SK-N-DZ (cell line): ENCODE measurements at regions not wholly inside any gene's neighbourhood (a gene's known extent, or its start where the extent isn't known, plus 50 kb on each side); places are given as distances from the start of the nearest gene placed in this dataset.
"Not testable (repeated sequence)": the region's sequence is repeated elsewhere in the genome, so short reads cannot be mapped to it uniquely, and the experiment has no call there.

Source experiments
- DNase-seq: peaks from one replicate; pipeline ENCODE4 v3.0.0-alpha.2; 2015; ENCODE audit warnings: low spot score

- DNase-seq: no peak
Measured at GRCh38 chr3:66629150-66629981, 128.5 kb upstream of the LRIG1 start.

- DNase-seq: no peak
Measured at GRCh38 chr3:66629982-66630368, 129.2 kb upstream of the LRIG1 start.

- DNase-seq: no peak
Measured at GRCh38 chr3:66633402-66634381, 132.9 kb upstream of the LRIG1 start.

GRCh38 chr3:66638717-66639116, 137.9 kb upstream of the LRIG1 start:
- DNase-seq: no peak

- DNase-seq: no peak
Measured at GRCh38 chr3:66639809-66640356, 139.1 kb upstream of the LRIG1 start.

- no peak for DNase-seq
Measured at GRCh38 chr3:66642019-66642418, 141.2 kb upstream of the LRIG1 start.

GRCh38 chr3:66642484-66642883, 141.7 kb upstream of the LRIG1 start:
- no peak for DNase-seq

- no peak for DNase-seq
Measured at GRCh38 chr3:66644549-66644948, 143.7 kb upstream of the LRIG1 start.

GRCh38 chr3:66648975-66649374, 148.2 kb upstream of the LRIG1 start:
- no peak for DNase-seq

- DNase-seq: not testable (repeated sequence)
Measured at GRCh38 chr3:66651520-66651919, 150.7 kb upstream of the LRIG1 start.

- DNase-seq: not testable (repeated sequence)
Measured at GRCh38 chr3:66652100-66652499, 151.3 kb upstream of the LRIG1 start.

- no peak for DNase-seq
Measured at GRCh38 chr3:66655044-66655443, 154.2 kb upstream of the LRIG1 start.

- no peak for DNase-seq
Measured at GRCh38 chr3:66655671-66656070, 154.8 kb upstream of the LRIG1 start.

GRCh38 chr3:66656609-66657008, 155.8 kb upstream of the LRIG1 start:
- no peak for DNase-seq

GRCh38 chr3:66659056-66659455, 158.2 kb upstream of the LRIG1 start:
- DNase-seq: no peak

GRCh38 chr3:66661628-66662027, 160.8 kb upstream of the LRIG1 start:
- no peak for DNase-seq

- no peak for DNase-seq
Measured at GRCh38 chr3:66662894-66663293, 162.1 kb upstream of the LRIG1 start.

- DNase-seq: no peak
Measured at GRCh38 chr3:66665021-66665695, 164.3 kb upstream of the LRIG1 start.

- DNase-seq: no peak
Measured at GRCh38 chr3:66666362-66666761, 165.5 kb upstream of the LRIG1 start.

GRCh38 chr3:66667263-66667662, 166.4 kb upstream of the LRIG1 start:
- no peak for DNase-seq

- no peak for DNase-seq
Measured at GRCh38 chr3:66671291-66671690, 170.5 kb upstream of the LRIG1 start.

- DNase-seq: no peak
Measured at GRCh38 chr3:66672830-66673229, 172.0 kb upstream of the LRIG1 start.
